ENCODE measurements at regions not wholly inside any gene's neighbourhood (a gene's known extent, or its start where the extent isn't known, plus 50 kb on each side); places are given as distances from the start of the nearest gene placed in this dataset.

GRCh38 chr21:41564871-41565274 lies 56.9 kb upstream of the TMPRSS2 start:
- TF ChIP-seq EZH2 (IDR thresholded peaks at IDR 0.05; ENCODE audit: borderline replicate concordance, low read length) = no peak
- no peak for TF ChIP-seq CTCF (conservative IDR thresholded peaks at IDR 0.05 in 1 of 2, IDR thresholded peaks at IDR 0.05 in 1 of 2; ENCODE audit: extremely low read depth in 1 of 2, insufficient read depth in 1 of 2, low read depth in 1 of 2, low read length in 2 of 2)

Data from mammary epithelial cell (primary cell).